Kidney tubule cell (primary cell): ENCODE measurements at regions not wholly inside any gene's neighbourhood (a gene's known extent, or its start where the extent isn't known, plus 50 kb on each side); places are given as distances from the start of the nearest gene placed in this dataset.
"Not testable (repeated sequence)": the region's sequence is repeated elsewhere in the genome, so short reads cannot be mapped to it uniquely, and the experiment has no call there.

Experiments
- DNase-seq: peaks from one replicate; pipeline ENCODE4 v3.0.0-alpha.2; 2018; ENCODE audit warnings: low spot score

DNA sequence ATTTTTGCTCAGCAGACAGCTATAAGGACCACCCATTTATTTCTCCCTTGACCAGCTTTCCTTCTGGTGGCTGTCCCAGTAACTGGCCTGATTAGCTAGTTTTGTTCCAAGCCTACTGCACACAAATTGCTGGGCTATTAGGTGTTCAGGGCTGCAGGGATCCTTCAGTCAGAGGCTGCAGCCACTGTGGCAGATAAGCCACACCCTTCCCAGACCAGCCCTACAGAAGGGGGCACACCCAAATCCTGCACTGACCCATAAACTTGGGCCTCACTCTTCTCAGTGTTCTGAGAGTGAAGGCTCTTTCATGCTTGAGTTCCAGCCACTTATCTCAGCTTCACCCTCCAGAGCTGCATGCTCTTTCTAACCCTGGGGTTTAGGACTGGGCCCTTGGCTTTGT, 200.0 kb downstream of the AASDHPPT start:
- DNase-seq, result no peak

DNA sequence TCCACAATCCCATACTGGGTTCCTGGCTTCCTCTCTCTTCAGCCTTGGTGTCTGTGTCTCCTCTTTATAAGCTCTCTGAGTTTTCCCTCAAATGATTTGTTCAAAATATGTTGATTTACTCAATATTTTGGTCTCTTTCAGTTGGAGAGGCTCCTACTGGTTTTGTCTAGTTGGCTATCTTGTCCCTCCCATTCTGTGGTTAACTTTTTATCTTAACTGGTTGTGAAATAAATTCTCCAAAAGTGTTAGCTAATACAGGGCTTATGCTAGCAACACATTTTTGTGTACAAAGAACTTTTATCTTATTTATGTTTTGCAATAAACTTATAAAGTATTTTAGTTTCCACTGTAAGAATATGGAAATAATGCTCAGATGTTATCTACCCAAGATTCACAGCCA, 200.9 kb downstream of the AASDHPPT start:
- DNase-seq, result no peak

DNA sequence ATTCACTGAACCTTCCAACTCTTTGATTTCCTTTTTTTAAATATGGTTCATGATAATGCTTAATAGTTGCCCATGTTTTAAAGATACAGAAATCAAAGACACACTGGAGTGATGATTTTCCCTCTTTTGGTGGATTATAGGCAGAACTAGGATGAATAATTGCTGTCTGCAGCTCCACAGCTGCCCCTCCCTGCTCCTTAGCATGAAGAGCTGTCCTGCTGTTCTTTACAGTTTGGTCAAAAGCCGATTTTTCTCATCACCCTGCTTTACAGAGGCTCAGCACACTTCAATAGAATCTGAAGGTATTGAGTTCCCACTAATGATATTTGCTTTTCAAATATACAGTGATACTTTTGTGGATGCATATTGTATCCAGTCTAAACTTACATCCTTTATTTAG, 202.6 kb downstream of the AASDHPPT start:
- no peak for DNase-seq

DNA sequence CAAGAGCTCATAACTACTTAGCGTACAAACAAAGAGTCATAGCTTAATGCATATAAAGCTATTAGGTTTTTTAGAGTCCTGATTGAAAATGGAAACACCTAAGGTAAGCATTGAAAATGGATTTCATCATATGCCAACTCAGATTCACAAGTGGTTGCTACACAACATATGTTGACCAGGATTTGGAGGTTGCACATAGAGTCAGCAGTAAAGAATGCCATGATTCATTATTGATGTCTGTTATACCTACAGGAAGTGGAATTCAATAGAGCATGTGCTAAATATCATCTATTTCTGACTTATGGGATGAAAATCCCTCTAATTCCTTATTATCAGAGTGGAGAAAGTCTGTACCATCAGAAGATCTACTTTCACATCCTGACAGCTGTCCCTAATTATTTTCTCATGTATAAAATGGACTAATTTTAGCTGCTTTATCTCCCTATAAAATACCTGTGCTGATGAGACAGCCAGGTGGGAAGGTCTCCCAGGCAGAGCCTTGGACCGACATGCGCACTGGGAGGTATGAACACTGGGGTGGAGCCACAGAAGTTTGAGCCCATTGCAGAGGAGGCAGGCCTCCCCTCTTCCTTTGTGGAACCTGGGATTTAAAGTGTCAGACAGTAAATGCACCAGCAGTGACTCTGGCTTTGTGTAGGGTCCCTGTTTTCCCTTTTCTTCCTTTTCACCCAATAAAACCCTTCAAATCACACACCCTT, 204.2 kb downstream of the AASDHPPT start:
- peak; percentile 94 for DNase-seq

DNA sequence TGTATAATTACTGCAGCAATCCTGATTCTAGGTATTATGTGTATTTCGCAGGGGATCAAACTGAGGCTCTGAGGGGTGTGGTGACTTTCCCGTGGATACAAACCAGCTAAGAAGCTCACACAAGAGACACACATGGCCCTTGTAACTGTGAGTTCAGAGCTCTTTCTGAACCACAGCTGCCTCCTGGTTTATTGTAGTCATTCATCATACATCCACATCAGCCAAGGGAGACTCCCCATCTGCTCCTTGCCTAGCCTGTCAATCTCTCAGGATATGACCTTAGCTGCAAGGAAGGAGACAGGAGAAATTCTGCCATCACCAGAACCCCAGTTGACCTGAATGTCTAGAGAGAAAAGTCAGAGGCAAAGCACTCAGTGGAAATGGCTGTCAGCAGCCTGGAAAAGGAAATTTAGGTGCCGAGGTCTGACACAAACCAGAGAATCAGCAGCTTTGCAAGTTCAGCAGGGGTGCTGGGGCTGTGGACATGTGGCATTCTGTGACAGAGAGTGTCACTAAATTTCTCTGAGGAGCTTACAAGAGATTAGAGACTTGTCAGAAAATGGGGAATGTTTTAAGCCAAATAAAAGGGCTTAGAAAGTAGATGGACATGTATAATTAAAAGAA, 209.5 kb downstream of the AASDHPPT start:
- DNase-seq, result no peak

DNA sequence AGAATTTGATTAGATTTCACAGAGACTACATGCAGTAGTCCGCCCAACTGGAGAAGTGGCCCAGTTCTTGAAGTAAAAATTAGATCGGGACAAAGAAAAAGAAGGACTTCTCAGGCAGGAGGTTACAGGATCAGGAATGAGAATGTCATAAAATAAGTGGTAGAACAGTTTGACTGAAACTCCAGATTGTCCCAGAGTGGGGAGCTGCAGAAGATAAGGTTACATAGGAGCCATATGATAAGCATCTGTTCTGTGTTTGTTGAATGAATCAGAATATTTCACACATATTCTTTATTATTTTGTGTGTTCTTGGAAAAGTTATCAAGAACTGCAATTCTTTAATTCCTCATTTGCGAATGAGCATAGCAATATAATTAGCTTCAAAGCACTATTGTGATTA, 210.6 kb downstream of the AASDHPPT start:
- no peak for DNase-seq

DNA sequence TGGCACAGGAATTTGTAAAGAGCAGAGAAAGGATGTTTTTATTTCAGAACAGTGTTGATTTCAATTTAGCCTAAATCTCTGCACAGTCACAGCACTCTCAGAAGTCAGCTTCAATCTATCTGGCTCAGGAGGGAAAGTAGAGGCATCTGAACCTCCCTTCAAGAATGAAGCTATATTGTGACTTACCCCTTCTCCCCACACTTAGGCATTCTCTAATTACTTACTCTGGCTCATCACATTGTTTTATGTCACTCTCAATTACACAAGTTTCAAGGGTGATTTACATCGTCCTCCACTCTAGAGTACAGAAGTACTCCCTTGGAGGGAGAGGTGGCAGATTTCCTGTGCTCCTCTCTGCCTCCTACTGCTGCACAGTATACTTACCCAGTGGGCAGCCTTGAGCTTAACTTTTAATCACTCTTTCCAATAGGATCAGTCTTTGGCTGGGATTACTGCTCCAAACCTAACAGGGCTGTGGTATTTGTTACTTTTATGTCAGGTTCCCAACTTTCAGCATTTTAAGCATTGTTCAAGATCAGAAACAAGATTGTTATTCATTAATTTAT, 211.4 kb downstream of the AASDHPPT start:
- DNase-seq, result no peak

DNA sequence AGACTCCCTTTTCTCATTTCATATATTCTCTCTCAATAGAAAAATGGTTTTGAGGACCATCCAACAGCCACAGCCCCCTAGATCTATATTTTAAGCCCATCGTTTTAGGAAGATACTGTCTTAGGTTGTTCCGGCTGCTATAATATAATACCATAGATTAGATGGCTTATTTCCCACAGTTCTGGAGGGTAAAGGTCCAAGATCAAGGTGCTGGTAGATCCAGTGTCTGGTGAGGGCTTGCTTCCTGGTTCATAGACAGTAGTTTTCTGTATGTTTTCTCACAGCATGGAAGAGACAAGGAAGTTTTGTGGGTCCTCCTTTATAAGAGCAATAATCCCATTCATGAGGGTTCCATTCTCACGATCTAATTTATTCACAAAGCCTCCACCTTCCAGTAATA, 215.1 kb downstream of the AASDHPPT start:
- DNase-seq, result no peak

DNA sequence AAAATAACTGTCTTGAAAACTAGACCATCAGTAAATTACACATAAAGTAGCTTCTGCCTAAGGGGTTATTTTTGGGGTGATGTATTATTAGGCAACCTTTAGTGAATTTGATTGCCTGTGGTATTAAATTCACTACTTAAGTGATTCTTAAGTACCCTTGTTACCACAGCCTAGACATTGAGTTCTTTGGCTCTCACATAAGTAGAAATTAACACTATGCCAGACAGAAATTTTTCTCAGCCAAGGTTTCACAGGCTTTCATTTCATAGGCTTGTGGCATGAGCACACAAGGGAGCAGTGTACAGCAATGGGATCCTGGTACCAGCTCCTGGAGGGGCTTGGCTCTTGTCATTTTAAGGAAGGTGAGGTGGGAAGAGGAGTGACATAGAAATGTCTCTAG, 218.5 kb downstream of the AASDHPPT start:
- DNase-seq, result no peak

DNA sequence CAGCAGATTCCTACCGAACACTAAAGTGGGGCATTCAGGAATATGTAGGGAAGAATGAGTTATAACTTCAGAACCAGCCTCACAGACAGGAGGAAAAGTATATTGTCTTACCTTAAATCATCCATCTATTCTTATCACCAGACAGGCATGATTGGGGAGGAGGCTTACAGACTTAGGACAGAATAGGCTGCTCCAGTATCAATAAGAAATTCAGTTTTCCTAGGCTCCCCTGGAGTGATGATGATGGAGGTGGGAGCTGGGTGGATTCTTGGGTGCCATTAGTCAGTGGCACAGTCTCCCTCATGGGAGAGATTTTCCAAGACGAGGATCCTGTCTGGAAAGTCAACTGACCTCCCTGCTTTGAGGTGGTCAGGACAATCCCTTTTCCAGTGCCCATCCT, 225.0 kb downstream of the AASDHPPT start:
- DNase-seq, result no peak

DNA sequence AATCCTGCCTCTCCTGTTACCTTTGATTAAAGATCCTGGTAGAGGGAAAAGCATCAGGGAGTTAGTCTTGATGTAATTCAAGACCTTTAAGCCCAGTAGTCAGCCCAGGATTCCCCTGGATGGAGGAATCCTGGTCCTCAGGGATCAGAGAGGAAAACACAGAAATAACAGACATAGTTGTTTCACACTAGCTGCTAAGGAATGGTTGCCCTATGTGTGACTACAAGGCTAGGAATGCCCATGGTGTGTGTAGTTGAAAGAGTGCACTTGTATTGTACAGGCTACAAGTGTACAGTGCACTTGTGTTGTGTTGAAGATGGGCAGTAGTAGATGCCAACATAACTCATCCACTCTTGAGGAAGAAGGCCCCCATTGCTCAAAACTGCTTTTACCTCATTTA, 226.8 kb downstream of the AASDHPPT start:
- peak; percentile 72 for DNase-seq

DNA sequence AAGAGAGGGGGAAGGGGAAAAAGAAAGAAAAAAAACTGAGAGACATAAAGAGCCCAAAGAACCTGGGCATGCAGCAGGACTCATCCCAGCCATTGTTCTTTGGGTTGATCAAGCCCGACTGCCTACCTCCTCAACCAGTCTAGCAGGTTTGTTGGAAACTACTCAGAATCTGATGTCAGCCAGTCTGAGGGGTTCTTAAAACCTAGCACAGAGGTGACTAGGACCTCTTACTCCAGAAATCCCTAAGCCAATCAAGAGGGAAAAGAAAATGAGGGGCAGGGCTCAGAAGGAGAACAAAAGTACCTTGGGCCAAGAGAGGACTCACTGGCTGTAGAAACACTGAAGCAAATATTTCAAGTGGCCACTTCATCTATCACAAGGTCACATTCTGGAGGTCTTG, 228.0 kb downstream of the AASDHPPT start:
- no peak for DNase-seq

DNA sequence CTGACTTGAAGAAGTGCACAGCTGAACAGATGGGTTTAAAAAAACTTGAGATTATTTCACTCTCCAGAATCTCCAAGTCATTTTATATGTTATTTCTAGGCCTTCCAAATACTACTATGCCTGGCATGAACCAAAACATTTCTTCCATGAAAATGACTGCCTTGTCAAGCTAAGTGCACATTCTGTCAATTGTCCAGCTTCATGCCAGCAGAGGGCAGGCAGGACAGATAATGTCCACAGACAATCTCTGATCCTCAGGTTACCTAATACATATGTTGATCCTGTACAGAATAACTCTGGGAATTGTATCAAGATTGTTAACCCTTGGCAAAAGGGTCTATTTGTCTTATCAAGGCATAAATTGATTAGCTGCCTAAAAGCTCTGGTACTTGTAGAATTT, 229.5 kb downstream of the AASDHPPT start:
- no peak for DNase-seq

DNA sequence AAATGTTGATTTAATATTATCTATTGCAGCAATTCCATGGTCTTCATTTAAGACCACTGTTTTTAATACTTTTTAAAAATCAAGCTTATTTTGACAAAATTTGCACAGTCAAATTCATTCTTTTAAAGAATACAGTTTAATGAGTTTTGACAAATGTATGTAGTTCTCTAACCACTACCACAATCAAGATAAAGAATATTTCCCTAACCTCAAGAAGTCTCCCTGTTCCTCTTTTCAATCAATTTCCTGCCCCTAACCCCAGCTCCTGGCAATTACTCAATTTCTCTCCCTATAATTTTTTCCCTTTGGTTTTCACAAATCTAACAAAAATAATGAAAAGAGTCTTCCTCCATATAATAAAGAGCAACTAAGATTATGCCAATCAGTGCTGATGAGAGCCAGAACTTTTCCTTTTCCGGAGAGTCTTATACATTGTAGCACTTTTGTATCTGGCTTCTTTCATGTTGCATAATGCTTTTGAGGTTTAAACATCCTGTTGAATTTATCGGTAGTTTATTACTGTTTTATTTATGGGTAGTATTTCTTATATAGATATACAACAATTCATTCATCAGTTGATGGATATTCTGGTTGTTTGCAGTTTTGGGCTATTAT, 231.7 kb downstream of the AASDHPPT start:
- DNase-seq, result no peak

DNA sequence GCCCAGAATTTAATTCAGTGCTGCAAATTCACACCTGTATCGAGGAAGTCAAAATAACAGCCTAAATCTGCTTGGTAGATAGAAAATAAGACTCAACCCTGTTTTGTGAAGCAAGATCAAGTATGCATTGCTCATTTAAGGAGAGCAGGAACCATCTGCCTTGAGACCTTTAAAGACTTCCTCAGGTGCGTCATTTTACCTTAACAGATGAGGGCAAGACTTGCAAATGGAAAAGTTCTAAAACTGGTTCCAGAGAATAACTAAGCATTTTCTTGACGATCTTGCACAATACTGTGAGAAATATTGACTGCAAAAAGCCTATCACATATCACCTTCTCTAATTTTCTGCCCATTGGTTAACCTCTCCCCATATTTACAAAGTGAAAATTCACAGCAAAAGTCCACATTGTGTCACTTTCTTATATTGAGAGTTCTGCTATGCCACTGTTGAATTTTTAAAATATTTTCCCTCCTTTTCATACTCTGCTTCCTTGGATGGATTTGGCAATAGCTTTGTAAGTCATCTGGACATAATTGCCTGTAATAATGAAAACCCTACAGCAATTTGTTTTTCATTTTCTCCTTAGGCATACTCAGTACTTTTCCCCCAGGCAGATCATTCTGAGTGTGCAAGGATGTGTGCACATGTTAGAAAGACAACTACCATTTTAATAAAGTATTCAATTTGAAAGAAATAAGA, 234.2 kb downstream of the AASDHPPT start:
- no peak for DNase-seq

DNA sequence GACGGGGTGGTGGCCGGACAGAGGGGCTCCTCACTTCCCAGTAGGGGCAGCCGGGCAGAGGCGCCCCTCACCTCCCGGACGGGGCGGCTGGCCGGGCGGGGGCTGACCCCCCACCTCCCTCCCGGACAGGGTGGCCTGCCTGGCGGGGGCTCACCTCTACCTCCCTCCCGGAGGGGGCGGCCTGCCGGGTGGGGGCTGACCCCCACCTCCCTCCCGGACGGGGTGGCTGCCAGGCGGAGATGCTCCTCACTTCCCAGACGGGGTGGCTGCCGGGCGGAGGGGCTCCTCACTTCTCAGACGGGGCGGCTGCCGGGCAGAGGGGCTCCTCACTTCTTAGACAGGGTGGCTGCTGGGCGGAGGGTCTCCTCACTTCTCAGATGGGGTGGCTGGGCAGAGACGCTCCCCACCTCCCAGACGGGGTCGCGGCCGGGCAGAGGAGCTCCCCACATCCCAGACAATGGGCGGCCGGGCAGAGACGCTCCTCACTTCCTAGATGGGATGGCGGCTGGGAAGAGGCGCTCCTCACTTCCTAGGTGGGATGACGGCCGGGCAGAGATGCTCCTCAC, 239.8 kb downstream of the AASDHPPT start:
- DNase-seq, result not testable (repeated sequence)

DNA sequence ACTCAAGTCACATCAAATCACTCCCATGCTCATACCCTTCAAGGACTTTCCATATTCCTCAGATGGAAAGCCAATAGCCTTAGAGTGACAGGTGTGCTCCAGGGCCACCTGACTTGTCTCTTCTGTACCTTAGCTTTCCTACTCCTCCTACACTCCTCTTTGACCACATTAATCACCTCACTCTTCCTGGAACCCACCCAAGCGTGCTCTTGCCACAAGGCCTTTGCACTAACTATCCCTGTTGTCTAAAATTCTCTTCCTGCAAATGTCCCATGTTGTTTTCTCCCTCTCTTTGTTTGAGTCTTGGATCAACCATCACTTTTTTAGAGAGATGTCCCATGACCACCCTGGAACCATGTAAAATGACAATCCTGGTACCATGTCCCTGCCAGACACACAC, 244.1 kb downstream of the AASDHPPT start:
- peak; percentile 76 for DNase-seq

DNA sequence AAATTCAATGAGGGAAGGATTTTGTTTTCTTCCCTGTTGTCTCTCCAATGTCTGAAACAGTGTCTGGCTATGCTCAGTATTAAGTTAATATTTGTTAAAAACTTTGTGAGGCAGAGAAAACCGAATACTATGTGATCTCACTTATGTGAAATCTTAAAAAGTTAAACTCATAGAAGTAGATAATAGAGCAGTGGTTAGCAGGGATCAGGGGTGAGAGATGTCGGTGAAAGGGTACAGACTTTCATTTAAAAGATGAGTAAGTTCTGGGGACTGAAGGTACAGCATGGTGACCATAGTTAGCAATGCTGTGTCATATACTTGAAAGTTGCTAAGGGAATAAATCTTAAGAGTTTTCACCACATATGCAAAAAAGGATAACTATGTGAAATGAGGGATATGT, 244.6 kb downstream of the AASDHPPT start:
- peak; percentile 76 for DNase-seq

DNA sequence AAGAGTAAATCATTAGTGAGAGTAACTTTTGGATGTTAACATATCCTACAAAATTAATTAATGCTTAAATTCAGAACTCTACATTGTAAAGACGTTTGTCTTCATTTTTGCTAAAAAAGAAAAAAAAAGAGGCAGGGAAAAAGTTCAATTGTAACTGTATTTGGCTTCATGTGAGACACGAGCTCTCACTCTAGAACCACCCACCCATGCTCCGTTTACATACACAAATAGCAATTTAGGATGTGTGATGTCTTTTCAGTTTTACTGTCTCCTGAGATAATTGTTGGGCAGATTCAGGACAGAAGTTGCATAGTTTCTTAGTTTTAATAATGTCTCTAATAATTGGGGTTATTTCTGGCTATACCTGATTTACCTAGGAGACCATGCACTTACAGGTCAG, 248.6 kb downstream of the AASDHPPT start:
- DNase-seq, result no peak

DNA sequence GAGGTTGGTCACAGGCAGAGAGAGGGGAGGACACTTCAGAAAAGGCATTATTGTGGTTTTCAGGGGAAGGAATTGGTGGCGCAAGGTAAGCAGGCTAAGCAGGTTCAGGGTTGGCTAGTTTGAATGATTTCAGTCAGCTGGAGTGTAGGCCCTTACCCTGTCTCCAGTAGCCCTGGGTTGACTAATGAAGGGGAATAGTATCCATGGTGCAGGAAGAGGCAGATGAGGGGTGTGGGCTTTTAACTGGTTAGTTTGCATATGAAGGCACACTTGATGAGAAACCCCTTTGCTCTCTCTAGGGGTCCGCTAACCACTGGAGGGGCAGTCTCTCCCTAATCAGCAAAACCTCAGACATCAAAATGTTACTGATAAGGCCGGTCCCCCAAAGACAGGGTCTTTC, 249.7 kb downstream of the AASDHPPT start:
- DNase-seq, result no peak

DNA sequence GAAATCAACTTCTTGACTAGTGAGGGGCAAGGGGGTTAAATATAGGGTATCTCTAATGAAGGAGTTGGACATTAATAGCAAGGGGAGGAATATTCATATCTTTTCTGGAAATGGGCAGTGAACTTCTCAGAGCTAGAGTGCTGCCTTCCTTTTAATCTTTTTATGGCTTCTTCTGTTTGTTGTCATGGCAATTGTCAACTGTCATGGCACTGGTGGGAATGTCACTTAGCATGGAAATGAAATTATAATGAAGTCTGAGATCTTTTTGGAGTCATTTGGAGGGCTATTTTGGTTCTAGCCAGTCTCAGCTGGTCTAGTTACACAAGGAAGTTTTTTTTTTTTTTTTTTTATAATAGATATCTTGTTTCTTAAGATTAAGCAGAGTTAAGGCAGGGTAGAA, 250.2 kb downstream of the AASDHPPT start:
- DNase-seq, result no peak

DNA sequence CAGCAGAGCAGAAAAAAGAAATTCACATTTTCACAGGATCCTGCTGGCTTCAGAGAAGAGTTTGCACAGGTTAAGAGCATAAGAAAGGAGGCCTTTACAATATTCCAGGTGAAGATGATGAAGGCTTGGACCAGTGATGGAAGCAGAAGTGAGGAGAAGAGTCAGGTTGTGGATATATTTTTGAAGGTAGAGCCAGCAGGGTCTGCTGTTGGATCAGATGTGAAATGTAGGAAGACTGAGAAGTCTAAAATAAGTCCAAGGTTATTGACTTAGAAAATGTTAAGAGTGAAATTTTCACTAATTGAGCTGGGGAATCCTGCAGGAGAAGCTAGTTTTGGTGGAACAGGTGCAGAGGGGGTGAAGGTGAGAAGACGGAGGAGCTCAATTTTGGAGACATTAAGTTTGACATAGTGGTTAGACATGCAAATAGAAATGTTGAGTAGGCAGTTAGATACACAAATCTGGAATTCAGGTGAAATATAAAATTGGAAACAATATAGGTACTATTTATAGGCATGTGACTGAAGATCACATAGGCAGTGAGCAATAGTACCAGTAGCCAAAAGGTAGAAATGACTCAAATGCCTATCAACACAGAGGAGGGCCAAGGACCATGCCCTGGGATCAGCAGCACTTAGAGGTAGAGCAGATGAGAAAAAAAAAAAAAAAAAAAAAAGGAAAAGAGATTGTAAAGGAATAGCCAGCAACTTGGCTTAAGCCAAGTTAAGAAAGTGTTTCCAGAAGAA, 252.0 kb downstream of the AASDHPPT start:
- no peak for DNase-seq
